CD14-positive monocyte (primary cell): ENCODE measurements at regions not wholly inside any gene's neighbourhood (a gene's known extent, or its start where the extent isn't known, plus 50 kb on each side); places are given as distances from the start of the nearest gene placed in this dataset.

Experiments
- DNase-seq, 3 donors: peaks; one replicate each; pipeline ENCODE4 v3.0.0-alpha.2; 2011 to 2022
- H2AFZ ChIP-seq: 2 replicates; pipeline ENCODE4 v1.6.0; 2012; ENCODE audit warnings: mild to moderate bottlenecking, low read depth, low read length, inconsistent platforms; ENCODE audit not compliant: insufficient read depth, poor library complexity, severe bottlenecking
- H3K27ac ChIP-seq, 2 donors: 1 replicate in 1 of 2; 2 replicates in 1 of 2; pipeline ENCODE4 v1.5.1; 2012 to 2013; ENCODE audit warnings: low read length in 2 of 2, control low read depth in 1 of 2, inconsistent platforms in 1 of 2, low read depth in 1 of 2, mild to moderate bottlenecking in 1 of 2
- H3K27me3 ChIP-seq, 2 donors: one replicate each; pipeline versions ENCODE4 v1.6.0 to v1.6.1; 2011 to 2013; ENCODE audit warnings: low read length in 2 of 2; ENCODE audit not compliant: control insufficient read depth in 2 of 2, insufficient read depth in 2 of 2
- H3K36me3 ChIP-seq, 2 donors: replicated peaks in 1 of 2; 1 replicate in 1 of 2; 2 replicates in 1 of 2; pipeline versions ENCODE4 v1.5.1 to v1.6.1; 2012 to 2013; ENCODE audit warnings: low read length in 2 of 2, control low read depth in 1 of 2, inconsistent platforms in 1 of 2, mild to moderate bottlenecking in 1 of 2; ENCODE audit not compliant: insufficient read depth in 2 of 2, control insufficient read depth in 1 of 2
- H3K4me1 ChIP-seq, 2 donors: 1 replicate in 1 of 2; 2 replicates in 1 of 2; pipeline versions ENCODE4 v1.5.1 to v1.6.1; 2012 to 2013; ENCODE audit warnings: low read length in 2 of 2, control low read depth in 1 of 2, inconsistent platforms in 1 of 2, mild to moderate bottlenecking in 1 of 2, moderate library complexity in 1 of 2; ENCODE audit not compliant: insufficient read depth in 2 of 2, control insufficient read depth in 1 of 2
- H3K4me2 ChIP-seq: replicated peaks from 2 replicates; pipeline ENCODE3; 2012; ENCODE audit warnings: low read length, moderate library complexity, mild to moderate bottlenecking; ENCODE audit not compliant: poor library complexity, severe bottlenecking; ENCODE audit errors: extremely low read depth
- H3K4me3 ChIP-seq, 3 experiments: fragments of 200-600 bp in 1 of 3; sonication (generic) in 1 of 3; replicated peaks in 1 of 3; 1 replicate in 2 of 3; 2 replicates in 1 of 3; pipeline ENCODE4 v1.5.1; 2011 to 2013; ENCODE audit warnings: low read length in 3 of 3, mild to moderate bottlenecking in 3 of 3, control low read depth in 2 of 3, low read depth in 2 of 3, inconsistent platforms in 1 of 3, moderate library complexity in 1 of 3
- H3K79me2 ChIP-seq: 2 replicates; pipeline ENCODE4 v1.6.0; 2012; ENCODE audit warnings: mild to moderate bottlenecking, control low read depth, inconsistent platforms, low read length, moderate library complexity; ENCODE audit not compliant: insufficient read depth
- H3K9ac ChIP-seq: 2 replicates; pipeline ENCODE4 v1.6.0; 2017; ENCODE audit warnings: low read length, mild to moderate bottlenecking; ENCODE audit not compliant: insufficient read depth, poor library complexity, severe bottlenecking
- H3K9me3 ChIP-seq, 2 donors: replicated peaks in 1 of 2; 1 replicate in 1 of 2; 2 replicates in 1 of 2; pipeline versions ENCODE4 v1.5.1 to v1.6.1; 2012 to 2013; ENCODE audit warnings: low read length in 2 of 2, control low read depth in 1 of 2; ENCODE audit not compliant: control insufficient read depth in 1 of 2, insufficient read depth in 1 of 2
- H4K20me1 ChIP-seq: 2 replicates; pipeline ENCODE4 v1.6.0; 2012; ENCODE audit warnings: mild to moderate bottlenecking, low read length, control low read depth, moderate library complexity; ENCODE audit not compliant: insufficient read depth
- H3K27ac Mint-ChIP-seq, 7 donors: one replicate each; pipeline ENCODE4 v1.8.0; 2020; ENCODE audit warnings: mild to moderate bottlenecking in 7 of 7, mixed read lengths in 7 of 7, moderate library complexity in 6 of 7, inconsistent platforms in 2 of 7
- H3K27me3 Mint-ChIP-seq, 3 donors: one replicate each; pipeline ENCODE4 v1.8.0; 2021 to 2022; ENCODE audit warnings: low read depth in 3 of 3, mild to moderate bottlenecking in 3 of 3, mixed read lengths in 3 of 3, moderate library complexity in 3 of 3, inconsistent platforms in 1 of 3
- H3K36me3 Mint-ChIP-seq, 2 donors: one replicate each; pipeline ENCODE4 v1.8.0; 2020; ENCODE audit warnings: mixed read lengths in 2 of 2, inconsistent platforms in 1 of 2, mild to moderate bottlenecking in 1 of 2
- H3K4me1 Mint-ChIP-seq: one replicate; pipeline ENCODE4 v1.8.0; 2020; ENCODE audit warnings: mild to moderate bottlenecking, mixed read lengths
- H3K4me3 Mint-ChIP-seq, 2 donors: one replicate each; pipeline ENCODE4 v1.8.0; 2020; ENCODE audit warnings: mild to moderate bottlenecking in 2 of 2, mixed read lengths in 2 of 2, moderate library complexity in 1 of 2
- H3K9me3 Mint-ChIP-seq, 7 donors: one replicate each; pipeline ENCODE4 v1.8.0; 2020 to 2022; ENCODE audit warnings: mixed read lengths in 7 of 7, mild to moderate bottlenecking in 6 of 7, moderate library complexity in 6 of 7, inconsistent platforms in 2 of 7
- CTCF ChIP-seq: fragments of 200-600 bp; IDR thresholded peaks from one replicate; pipeline ENCODE4 v1.8.0; 2022; ENCODE audit warnings: antibody characterized with exemption, mild to moderate bottlenecking
- WGBS: methylation state at CpG from one replicate; pipeline ENCODE4 v1.1.5; 2013; ENCODE audit warnings: missing lambda C conversion rate; ENCODE audit not compliant: insufficient coverage; 5-methylcytosine and 5-hydroxymethylcytosine counted together
- intact Hi-C, 2 donors: fragments of 100-400 bp; cut with micrococcal nuclease; formaldehyde crosslinking; loops; one replicate each; pipeline versions ENCODE4 v1.15.0 to v1.15.1; 2023

DNA sequence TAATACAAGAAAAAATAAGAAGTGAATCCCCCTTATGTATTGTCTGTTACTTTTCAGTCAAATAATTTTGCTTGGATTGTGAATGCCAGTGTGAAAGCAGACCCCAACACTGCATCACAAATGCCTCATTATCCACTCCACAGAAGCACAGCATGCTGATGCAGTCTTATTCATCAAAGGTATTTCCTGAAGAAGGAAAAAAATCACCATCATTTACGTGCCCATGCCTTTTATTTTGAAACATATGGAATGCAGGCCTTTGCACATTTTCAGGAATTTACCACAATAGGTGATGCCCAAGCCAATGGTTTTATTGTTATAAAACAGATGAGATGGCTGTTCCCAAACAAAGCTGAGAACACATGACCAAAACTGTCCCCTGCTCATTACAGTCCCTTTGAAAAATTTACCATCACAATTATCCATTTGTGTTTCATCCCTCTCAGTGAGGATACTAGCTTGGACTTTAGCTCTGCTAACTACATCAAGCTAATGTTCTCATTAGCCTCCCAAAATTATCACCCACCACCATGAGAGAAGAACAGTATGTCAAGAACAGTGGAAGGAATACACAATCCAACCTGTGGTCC is 180.6 kb upstream of the HTR1E start:
- DNase-seq: no peak
- H3K4me3 ChIP-seq: no peak overlapping the region
- no peaks in the 10 kb centered on the region for H3K36me3 ChIP-seq
- no peak overlapping the region for H3K9ac ChIP-seq
- H3K9me3 Mint-ChIP-seq: peaks cover 9 to 22% (median 11%) of the 10 kb centered on the region in 7 donors
- H4K20me1 ChIP-seq: no peaks in the 10 kb centered on the region
- H3K4me1 Mint-ChIP-seq: no peaks in the 10 kb centered on the region
- intact Hi-C loops: no loop called here
- no peak overlapping the region for H3K4me2 ChIP-seq
- H2AFZ ChIP-seq: no peak overlapping the region
- peaks cover 19 to 36% of the 10 kb centered on the region in 2 donors for H3K9me3 ChIP-seq
- no peaks in the 10 kb centered on the region for H3K27me3 Mint-ChIP-seq
- no peaks in the 10 kb centered on the region for H3K4me1 ChIP-seq
- no peaks in the 10 kb centered on the region for H3K36me3 Mint-ChIP-seq
- H3K27ac Mint-ChIP-seq: no peak overlapping the region
- H3K4me3 Mint-ChIP-seq: no peak overlapping the region
- H3K79me2 ChIP-seq: no peaks in the 10 kb centered on the region
- WGBS: no CpG with 5 or more reads among the region's 1 CpG
- TF ChIP-seq CTCF: no peak
- no peak overlapping the region for H3K27ac ChIP-seq
- no peaks in the 10 kb centered on the region for H3K27me3 ChIP-seq

DNA sequence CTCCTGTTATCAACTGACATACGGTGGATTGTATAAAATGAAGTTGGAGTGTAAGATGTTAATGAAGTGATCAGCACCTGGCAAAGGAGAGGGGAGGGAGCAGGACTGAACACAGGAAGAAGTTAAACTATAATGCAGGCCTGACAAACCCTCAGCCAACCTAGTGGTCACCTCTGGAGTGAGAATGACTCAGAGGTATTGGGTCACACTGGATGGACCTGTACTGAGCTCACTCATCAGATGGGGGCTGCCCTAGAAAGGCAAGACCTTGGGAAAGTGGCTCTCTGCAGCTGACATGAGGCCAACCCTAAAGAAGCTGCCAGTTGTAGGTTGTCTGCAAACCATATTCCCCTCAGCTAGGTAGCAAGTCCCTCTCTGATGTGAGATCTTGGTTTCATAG is 193.3 kb upstream of the HTR1E start:
- Histone ChIP-seq H3K27me3 (no peaks in the 10 kb centered on the region), H3K79me2 (no peaks in the 10 kb centered on the region), H3K4me2 (no peak overlapping the region), H3K4me3 (no peak overlapping the region), H3K9ac (no peak overlapping the region), H2AFZ (no peak overlapping the region), H3K4me1 (no peaks in the 10 kb centered on the region), H3K27ac (no peak overlapping the region), H3K9me3 (peaks cover 8 to 23% of the 10 kb centered on the region in 2 donors), H3K36me3 (no peaks in the 10 kb centered on the region), H4K20me1 (no peaks in the 10 kb centered on the region)
- H3K27me3 Mint-ChIP-seq: peaks cover 0 to 2% (median 0%) of the 10 kb centered on the region in 3 donors
- H3K36me3 Mint-ChIP-seq: no peaks in the 10 kb centered on the region
- peaks cover 0 to 15% (median 8%) of the 10 kb centered on the region in 7 donors for H3K9me3 Mint-ChIP-seq
- no peak overlapping the region for H3K4me3 Mint-ChIP-seq
- no peak for DNase-seq
- no peak for TF ChIP-seq CTCF
- no peak overlapping the region for H3K27ac Mint-ChIP-seq
- no CpG with 5 or more reads among the region's 1 CpG for WGBS
- intact Hi-C loops: no loop called here
- H3K4me1 Mint-ChIP-seq: no peaks in the 10 kb centered on the region
